Central memory CD8-positive, alpha-beta T cell (primary cell): ENCODE measurements at regions not wholly inside any gene's neighbourhood (a gene's known extent, or its start where the extent isn't known, plus 50 kb on each side); places are given as distances from the start of the nearest gene placed in this dataset.
A peak's percentile ranks its signal among the peaks of the same experiment; 100 is the strongest.
"Not testable (repeated sequence)": the region's sequence is repeated elsewhere in the genome, so short reads cannot be mapped to it uniquely, and the experiment has no call there.

Source experiments
- ATAC-seq: fragments of 150-1000 bp; cut with Tn5 transposase; replicated peaks from 2 replicates; pipeline ENCODE4 v1.10.0; 2022; ENCODE audit warnings: mild to moderate bottlenecking, moderate FRiP score, moderate number of reproducible peaks; ENCODE audit not compliant: poor library complexity, severe bottlenecking; ENCODE audit errors: extremely low read depth
- DNase-seq, 2 donors: peaks; one replicate each; pipeline ENCODE4 v3.0.0; 2021; ENCODE audit warnings: low spot score in 2 of 2
- H3K27ac Mint-ChIP-seq: one replicate; pipeline ENCODE4 v1.8.0; 2022; ENCODE audit warnings: low read depth, mild to moderate bottlenecking, moderate library complexity, mixed read lengths
- H3K27me3 Mint-ChIP-seq: one replicate; pipeline ENCODE4 v1.8.0; 2022; ENCODE audit warnings: mixed read lengths
- H3K36me3 Mint-ChIP-seq: one replicate; pipeline ENCODE4 v1.8.0; 2022; ENCODE audit warnings: mild to moderate bottlenecking, moderate library complexity, mixed read lengths; ENCODE audit not compliant: insufficient read depth
- H3K4me1 Mint-ChIP-seq: one replicate; pipeline ENCODE4 v1.8.0; 2022; ENCODE audit warnings: mixed read lengths
- H3K4me3 Mint-ChIP-seq: one replicate; pipeline ENCODE4 v1.8.0; 2022; ENCODE audit warnings: mild to moderate bottlenecking, moderate library complexity, mixed read lengths
- H3K9me3 Mint-ChIP-seq: one replicate; pipeline ENCODE4 v1.8.0; 2022; ENCODE audit warnings: mixed read lengths

GRCh38 chr10:42990016-42990720 lies 86.7 kb upstream of the RET start:
- Mint-ChIP-seq H3K4me1 (peaks cover 3% of the 10 kb centered on the region), H3K27ac (no peak overlapping the region), H3K9me3 (no peaks in the 10 kb centered on the region), H3K4me3 (no peak overlapping the region), H3K36me3 (peaks cover 1% of the 10 kb centered on the region), H3K27me3 (peaks cover 17% of the 10 kb centered on the region)
- DNase-seq (no peak), ATAC-seq (no peak)

- peak overlapping the region; percentile 29 for H3K27ac Mint-ChIP-seq
- ATAC-seq (no peak), DNase-seq (no peak)
- H3K9me3 Mint-ChIP-seq, result no peaks in the 10 kb centered on the region
- H3K27me3 Mint-ChIP-seq, result peaks cover 11% of the 10 kb centered on the region
- H3K4me1 Mint-ChIP-seq, result peaks cover 3% of the 10 kb centered on the region
- H3K36me3 Mint-ChIP-seq, result peaks cover 1% of the 10 kb centered on the region
- no peak overlapping the region for H3K4me3 Mint-ChIP-seq
These were observed 86.0 kb upstream of the RET start for GRCh38 chr10:42990721-42991441.

- DNase-seq, result no peak
- H3K27me3 Mint-ChIP-seq, result peaks cover 4% of the 10 kb centered on the region
These were observed 85.3 kb upstream of the RET start for GRCh38 chr10:42991442-42992098.

GRCh38 chr10:42992156-42992956 lies 84.5 kb upstream of the RET start:
- Mint-ChIP-seq H3K27ac (no peak overlapping the region), H3K36me3 (peaks cover 1% of the 10 kb centered on the region), H3K4me3 (no peak overlapping the region), H3K9me3 (no peaks in the 10 kb centered on the region), H3K4me1 (no peaks in the 10 kb centered on the region), H3K27me3 (no peaks in the 10 kb centered on the region)
- ATAC-seq (no peak), DNase-seq (no peak)

More at GRCh38 chr10:42991442-42992098, 85.3 kb upstream of the RET start:
- peak overlapping the region; percentile 29 for H3K27ac Mint-ChIP-seq
- no peak overlapping the region for H3K4me3 Mint-ChIP-seq
- peaks cover 3% of the 10 kb centered on the region for H3K4me1 Mint-ChIP-seq
- no peaks in the 10 kb centered on the region for H3K9me3 Mint-ChIP-seq
- peaks cover 1% of the 10 kb centered on the region for H3K36me3 Mint-ChIP-seq
- ATAC-seq, result no peak

- H3K4me3 Mint-ChIP-seq, result no peak overlapping the region
These were observed 83.9 kb upstream of the RET start for GRCh38 chr10:42992957-42993390.

GRCh38 chr10:42994909-42995308 lies 82.0 kb upstream of the RET start:
- not testable (repeated sequence) for H3K4me3 Mint-ChIP-seq, H3K9me3 Mint-ChIP-seq

More at GRCh38 chr10:42992957-42993390, 83.9 kb upstream of the RET start:
- no peak for ATAC-seq
- Mint-ChIP-seq H3K27me3 (no peaks in the 10 kb centered on the region), H3K4me1 (no peaks in the 10 kb centered on the region), H3K27ac (no peak overlapping the region), H3K36me3 (peaks cover 1% of the 10 kb centered on the region), H3K9me3 (no peaks in the 10 kb centered on the region)
- no peak for DNase-seq

GRCh38 chr10:42995537-42995936 lies 81.3 kb upstream of the RET start:
- peaks cover 10% of the 10 kb centered on the region for H3K27me3 Mint-ChIP-seq
- no peak overlapping the region for H3K27ac Mint-ChIP-seq
- no peak for DNase-seq
- no peaks in the 10 kb centered on the region for H3K4me1 Mint-ChIP-seq
- no peaks in the 10 kb centered on the region for H3K9me3 Mint-ChIP-seq
- no peak for ATAC-seq
- no peaks in the 10 kb centered on the region for H3K36me3 Mint-ChIP-seq
- no peak overlapping the region for H3K4me3 Mint-ChIP-seq

More at GRCh38 chr10:42994909-42995308, 82.0 kb upstream of the RET start:
- H3K4me1 Mint-ChIP-seq, H3K36me3 Mint-ChIP-seq, H3K27ac Mint-ChIP-seq, ATAC-seq, H3K27me3 Mint-ChIP-seq, DNase-seq: not testable (repeated sequence)

GRCh38 chr10:42996588-42996987 lies 80.3 kb upstream of the RET start:
- DNase-seq (no peak), ATAC-seq (no peak)
- no peaks in the 10 kb centered on the region for H3K4me1 Mint-ChIP-seq
- no peak overlapping the region for H3K4me3 Mint-ChIP-seq
- H3K27me3 Mint-ChIP-seq, result peaks cover 10% of the 10 kb centered on the region
- H3K36me3 Mint-ChIP-seq, result no peaks in the 10 kb centered on the region
- H3K27ac Mint-ChIP-seq, result no peak overlapping the region
- no peaks in the 10 kb centered on the region for H3K9me3 Mint-ChIP-seq

GRCh38 chr10:42997151-42997848 lies 79.6 kb upstream of the RET start:
- no peak overlapping the region for H3K4me3 Mint-ChIP-seq
- H3K9me3 Mint-ChIP-seq, result no peaks in the 10 kb centered on the region
- H3K36me3 Mint-ChIP-seq, result no peaks in the 10 kb centered on the region
- DNase-seq, result no peak
- H3K27me3 Mint-ChIP-seq, result peaks cover 10% of the 10 kb centered on the region
- no peak for ATAC-seq
- no peaks in the 10 kb centered on the region for H3K4me1 Mint-ChIP-seq
- H3K27ac Mint-ChIP-seq, result no peak overlapping the region

GRCh38 chr10:42997849-42998165 lies 79.1 kb upstream of the RET start:
- H3K27ac Mint-ChIP-seq, result no peak overlapping the region
- no peak overlapping the region for H3K4me3 Mint-ChIP-seq
- DNase-seq, result no peak
- H3K9me3 Mint-ChIP-seq, result no peaks in the 10 kb centered on the region
- no peaks in the 10 kb centered on the region for H3K4me1 Mint-ChIP-seq
- peaks cover 10% of the 10 kb centered on the region for H3K27me3 Mint-ChIP-seq
- no peaks in the 10 kb centered on the region for H3K36me3 Mint-ChIP-seq
- ATAC-seq, result no peak

GRCh38 chr10:42998481-42999384 lies 78.1 kb upstream of the RET start:
- Mint-ChIP-seq H3K27me3 (peaks cover 10% of the 10 kb centered on the region), H3K9me3 (no peaks in the 10 kb centered on the region), H3K27ac (no peak overlapping the region), H3K36me3 (no peaks in the 10 kb centered on the region), H3K4me1 (no peaks in the 10 kb centered on the region), H3K4me3 (no peak overlapping the region)
- no peak for DNase-seq
- ATAC-seq, result no peak
